KMS-11 (cell line): ENCODE measurements at regions not wholly inside any gene's neighbourhood (a gene's known extent, or its start where the extent isn't known, plus 50 kb on each side); places are given as distances from the start of the nearest gene placed in this dataset.

Experiments used
- H2AFZ ChIP-seq: fragments of 200-600 bp; sonication (generic); 2 replicates; pipeline ENCODE4 v1.6.1; 2016; ENCODE audit warnings: antibody characterized with exemption, mixed run types, low read depth
- H3K27ac ChIP-seq: fragments of 200-600 bp; sonication (generic); 2 replicates; pipeline ENCODE4 v1.6.1; 2016; ENCODE audit warnings: mild to moderate bottlenecking, mixed run types
- H3K27me3 ChIP-seq: fragments of 200-600 bp; sonication (generic); 2 replicates; pipeline ENCODE4 v1.6.1; 2017; ENCODE audit warnings: mild to moderate bottlenecking, low read depth, mixed run types, moderate library complexity; ENCODE audit not compliant: insufficient read depth
- H3K36me3 ChIP-seq: fragments of 200-600 bp; sonication (generic); 2 replicates; pipeline ENCODE4 v1.6.1; 2017; ENCODE audit warnings: mild to moderate bottlenecking, mixed run types; ENCODE audit not compliant: insufficient read depth
- H3K4me1 ChIP-seq: fragments of 200-600 bp; sonication (generic); 2 replicates; pipeline ENCODE4 v1.6.1; 2016; ENCODE audit warnings: mild to moderate bottlenecking, low read depth, mixed run types; ENCODE audit not compliant: poor library complexity, severe bottlenecking
- H3K4me2 ChIP-seq: fragments of 200-600 bp; sonication (generic); 2 replicates; pipeline ENCODE4 v1.7.0; 2016; ENCODE audit warnings: mild to moderate bottlenecking, mixed run types
- H3K4me3 ChIP-seq: fragments of 200-600 bp; sonication (generic); IDR thresholded peaks from 2 replicates; pipeline ENCODE4 v1.6.1; 2017; ENCODE audit warnings: low read depth, low read length, mixed read lengths; ENCODE audit not compliant: insufficient read depth
- H3K79me2 ChIP-seq: fragments of 200-600 bp; sonication (generic); 2 replicates; pipeline ENCODE4 v1.6.1; 2016; ENCODE audit warnings: low read depth, mixed run types; ENCODE audit not compliant: insufficient read depth
- H3K9ac ChIP-seq: fragments of 200-600 bp; sonication (generic); 2 replicates; pipeline ENCODE4 v1.6.1; 2016; ENCODE audit warnings: mild to moderate bottlenecking, mixed run types
- H4K20me1 ChIP-seq: fragments of 200-600 bp; sonication (generic); 2 replicates; pipeline ENCODE4 v1.6.1; 2016; ENCODE audit warnings: mild to moderate bottlenecking, mixed run types; ENCODE audit not compliant: insufficient read depth
- TF ChIP-seq, protein P1 (sequence below): fragments of 200-600 bp; sonication (generic); conservative IDR thresholded peaks from 2 replicates; pipeline ENCODE4 v1.6.1; 2017; ENCODE audit warnings: low read depth, mild to moderate bottlenecking, antibody characterized with exemption, low read length, moderate library complexity, mixed read lengths

DNA sequence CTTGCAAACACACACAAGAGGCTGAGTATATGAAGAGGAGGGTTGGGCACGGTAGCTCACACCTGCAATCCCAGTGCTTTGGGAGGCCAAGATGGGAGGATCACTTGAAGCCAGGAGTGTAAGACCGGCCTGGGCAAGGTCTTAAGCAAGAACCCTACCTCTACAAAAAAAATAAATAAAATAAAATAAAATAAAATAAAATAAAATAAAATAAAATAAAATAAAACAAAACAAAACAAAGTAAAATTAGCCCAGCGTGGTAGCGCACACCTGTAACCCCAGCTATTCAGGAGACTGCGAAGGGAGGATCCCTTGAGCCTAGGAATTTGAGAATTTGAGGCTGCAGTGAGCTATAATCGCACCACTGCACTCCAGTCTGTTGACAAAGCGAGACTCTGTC, 337.9 kb downstream of the SHANK2 start:
- no peaks in the 10 kb centered on the region for H4K20me1 ChIP-seq
- H3K4me3 ChIP-seq: no peak overlapping the region
- H3K27ac ChIP-seq: no peak overlapping the region
- TF ChIP-seq, protein P1, sequence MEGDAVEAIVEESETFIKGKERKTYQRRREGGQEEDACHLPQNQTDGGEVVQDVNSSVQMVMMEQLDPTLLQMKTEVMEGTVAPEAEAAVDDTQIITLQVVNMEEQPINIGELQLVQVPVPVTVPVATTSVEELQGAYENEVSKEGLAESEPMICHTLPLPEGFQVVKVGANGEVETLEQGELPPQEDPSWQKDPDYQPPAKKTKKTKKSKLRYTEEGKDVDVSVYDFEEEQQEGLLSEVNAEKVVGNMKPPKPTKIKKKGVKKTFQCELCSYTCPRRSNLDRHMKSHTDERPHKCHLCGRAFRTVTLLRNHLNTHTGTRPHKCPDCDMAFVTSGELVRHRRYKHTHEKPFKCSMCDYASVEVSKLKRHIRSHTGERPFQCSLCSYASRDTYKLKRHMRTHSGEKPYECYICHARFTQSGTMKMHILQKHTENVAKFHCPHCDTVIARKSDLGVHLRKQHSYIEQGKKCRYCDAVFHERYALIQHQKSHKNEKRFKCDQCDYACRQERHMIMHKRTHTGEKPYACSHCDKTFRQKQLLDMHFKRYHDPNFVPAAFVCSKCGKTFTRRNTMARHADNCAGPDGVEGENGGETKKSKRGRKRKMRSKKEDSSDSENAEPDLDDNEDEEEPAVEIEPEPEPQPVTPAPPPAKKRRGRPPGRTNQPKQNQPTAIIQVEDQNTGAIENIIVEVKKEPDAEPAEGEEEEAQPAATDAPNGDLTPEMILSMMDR: no peak
- H3K4me1 ChIP-seq: no peaks in the 10 kb centered on the region
- H3K9ac ChIP-seq: no peak overlapping the region
- no peak overlapping the region for H2AFZ ChIP-seq
- H3K27me3 ChIP-seq: no peaks in the 10 kb centered on the region
- H3K36me3 ChIP-seq: no peaks in the 10 kb centered on the region
- H3K79me2 ChIP-seq: no peaks in the 10 kb centered on the region
- H3K4me2 ChIP-seq: no peak overlapping the region

DNA sequence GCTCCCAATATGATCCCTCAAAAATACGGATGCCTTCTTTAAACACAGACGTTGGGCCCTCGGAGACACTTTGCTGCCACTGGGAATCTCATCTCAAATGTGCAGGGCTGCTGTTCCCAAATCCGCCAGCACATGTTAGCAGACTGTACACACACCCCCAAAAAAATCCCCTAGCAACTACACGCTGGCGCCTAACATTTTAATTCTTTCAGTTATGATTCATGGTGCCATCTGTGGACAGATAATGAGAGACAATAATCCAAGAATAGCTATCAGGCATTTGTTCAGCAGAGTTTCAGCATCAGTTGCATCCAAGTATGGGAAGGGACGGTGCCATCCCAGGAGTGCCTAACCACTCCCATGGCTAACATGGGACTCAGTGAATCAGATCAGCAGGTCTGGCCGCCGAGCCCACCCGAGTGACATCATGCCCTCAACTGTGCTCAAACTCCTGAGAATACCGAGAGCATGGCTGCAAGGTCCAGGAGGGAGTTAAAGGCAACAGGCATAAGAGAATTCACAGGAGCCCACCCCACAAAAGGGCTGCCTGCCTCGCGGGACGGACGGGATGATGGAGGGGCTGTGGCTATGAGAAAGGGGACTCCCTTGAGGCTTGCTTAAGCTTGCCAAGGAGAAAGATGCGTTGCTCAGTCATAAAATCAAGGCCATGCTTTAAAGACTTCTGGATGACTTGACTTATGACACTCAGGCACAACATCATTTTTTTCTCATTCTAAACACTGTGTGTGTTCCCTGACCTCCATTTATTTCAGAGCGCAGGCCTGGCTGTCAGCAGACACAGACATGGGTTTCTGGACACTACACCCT, 337.0 kb downstream of the SHANK2 start:
- Histone ChIP-seq H3K79me2 (no peaks in the 10 kb centered on the region), H3K27me3 (no peaks in the 10 kb centered on the region)

DNA sequence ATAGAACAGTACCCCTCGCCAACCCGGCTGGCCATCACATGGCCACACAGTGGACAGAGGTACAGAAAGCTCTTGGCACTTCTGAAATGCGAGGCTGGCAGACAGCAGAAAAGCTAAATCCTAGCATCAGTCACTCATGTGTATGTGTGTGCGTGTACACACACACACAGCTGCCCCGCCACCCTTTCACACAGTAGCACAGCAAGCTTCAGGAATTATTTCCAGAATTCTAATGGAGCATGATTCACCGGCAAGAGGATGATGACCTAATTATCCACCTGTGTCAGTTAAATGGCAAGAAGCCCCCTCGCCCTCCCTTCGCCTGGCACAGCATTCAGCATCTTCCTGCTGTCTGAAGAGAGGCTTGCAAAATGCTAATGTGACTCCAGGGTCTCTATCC, 336.0 kb downstream of the SHANK2 start:
- TF ChIP-seq, protein P1: no peak
- no peak overlapping the region for H2AFZ ChIP-seq
- H4K20me1 ChIP-seq: no peaks in the 10 kb centered on the region
- no peak overlapping the region for H3K9ac ChIP-seq
- H3K27ac ChIP-seq: no peak overlapping the region
- no peaks in the 10 kb centered on the region for H3K36me3 ChIP-seq
- no peak overlapping the region for H3K4me3 ChIP-seq
- no peaks in the 10 kb centered on the region for H3K27me3 ChIP-seq
- H3K4me1 ChIP-seq: no peaks in the 10 kb centered on the region
- no peak overlapping the region for H3K4me2 ChIP-seq
- H3K79me2 ChIP-seq: no peaks in the 10 kb centered on the region

More for the DNA sequence above, 337.0 kb downstream of the SHANK2 start:
- H4K20me1 ChIP-seq: no peaks in the 10 kb centered on the region
- H3K4me3 ChIP-seq: no peak overlapping the region
- TF ChIP-seq, protein P1: no peak
- no peak overlapping the region for H2AFZ ChIP-seq
- H3K36me3 ChIP-seq: no peaks in the 10 kb centered on the region
- no peak overlapping the region for H3K9ac ChIP-seq
- H3K27ac ChIP-seq: no peak overlapping the region
- H3K4me2 ChIP-seq: no peak overlapping the region
- H3K4me1 ChIP-seq: no peaks in the 10 kb centered on the region

DNA sequence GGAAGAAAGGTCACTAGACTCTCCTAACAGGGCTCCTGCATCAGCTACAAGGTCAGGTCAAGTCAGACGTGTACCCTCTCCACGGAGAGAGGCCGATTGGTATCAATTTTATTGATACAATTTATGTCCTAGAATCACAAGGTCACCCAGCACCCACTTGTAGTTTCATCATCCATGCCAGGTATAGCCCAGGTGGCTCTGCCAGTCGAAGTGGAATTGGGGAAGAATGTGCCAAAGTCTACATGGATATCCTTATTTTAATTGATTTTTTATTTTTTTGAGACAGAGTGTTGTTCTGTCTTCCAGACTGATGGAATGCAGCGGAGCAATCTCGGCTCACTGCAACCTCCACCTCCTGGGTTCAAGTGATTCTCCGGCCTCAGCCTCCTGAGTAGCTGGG, 334.1 kb downstream of the SHANK2 start:
- Histone ChIP-seq H2AFZ (no peak overlapping the region), H4K20me1 (no peaks in the 10 kb centered on the region), H3K27ac (no peak overlapping the region), H3K4me3 (no peak overlapping the region), H3K79me2 (no peaks in the 10 kb centered on the region), H3K4me2 (no peak overlapping the region), H3K9ac (no peak overlapping the region), H3K36me3 (no peaks in the 10 kb centered on the region), H3K4me1 (no peaks in the 10 kb centered on the region), H3K27me3 (no peaks in the 10 kb centered on the region)
- TF ChIP-seq, protein P1: no peak
